T-helper 1 cell treated with Interleukin-12 subunit alpha and Interleukin-12 subunit beta and Interleukin-4 antibody, amounts not matched to agents 30 ng/mL and 1 ng/mL, for 36 hours (primary cell): ENCODE measurements at regions not wholly inside any gene's neighbourhood (a gene's known extent, or its start where the extent isn't known, plus 50 kb on each side); places are given as distances from the start of the nearest gene placed in this dataset.

Experiments
- intact Hi-C: fragments of 100-400 bp; cut with micrococcal nuclease; formaldehyde crosslinking; loops from one replicate; pipeline ENCODE4 v1.15.1; 2024

- intact Hi-C loops, result no loop called here
These were observed 90.0 kb upstream of the GULP1 start for GRCh38 chr2:188201639-188202038.

GRCh38 chr2:188202777-188203176 lies 88.9 kb upstream of the GULP1 start:
- intact Hi-C loops, result no loop called here

DNA sequence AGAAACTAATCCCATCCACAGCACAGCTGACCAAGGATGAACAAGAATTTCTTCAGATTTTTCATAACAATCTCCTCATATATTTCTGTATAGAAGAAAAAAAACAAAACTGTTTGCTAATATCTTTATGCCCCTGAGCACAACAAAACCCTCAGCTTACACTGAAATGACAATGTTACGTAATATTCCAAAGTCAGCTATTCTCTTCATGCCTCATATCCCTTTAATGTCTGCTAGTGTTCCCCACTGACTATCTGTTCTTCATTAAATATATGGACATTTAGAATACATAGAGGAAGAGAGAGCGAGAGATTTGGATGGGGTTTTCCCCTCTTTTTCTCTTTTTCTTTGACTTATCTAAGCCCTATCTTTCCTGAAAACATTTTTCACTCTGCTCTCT lies 87.9 kb upstream of the GULP1 start:
- intact Hi-C loops, result no loop called here

DNA sequence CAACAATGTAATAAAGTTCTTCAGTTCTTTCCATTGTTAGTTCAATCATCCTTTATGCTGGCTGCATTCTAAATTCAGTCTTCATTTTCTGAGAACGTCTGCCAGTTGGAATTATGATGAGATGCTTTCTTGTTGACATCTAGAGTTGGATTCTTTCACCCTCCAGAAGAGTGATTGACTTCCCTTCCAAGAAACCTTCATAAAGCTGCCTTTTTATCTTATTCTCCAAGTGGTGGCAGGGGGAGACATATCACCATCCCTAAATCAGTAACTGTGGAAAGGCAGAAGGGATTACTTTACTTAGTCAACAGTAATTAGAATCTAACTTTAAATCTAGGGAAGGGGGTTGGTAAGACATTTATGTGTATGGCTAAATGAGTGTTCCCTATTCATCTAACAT lies 86.8 kb upstream of the GULP1 start:
- intact Hi-C loops, result no loop called here

DNA sequence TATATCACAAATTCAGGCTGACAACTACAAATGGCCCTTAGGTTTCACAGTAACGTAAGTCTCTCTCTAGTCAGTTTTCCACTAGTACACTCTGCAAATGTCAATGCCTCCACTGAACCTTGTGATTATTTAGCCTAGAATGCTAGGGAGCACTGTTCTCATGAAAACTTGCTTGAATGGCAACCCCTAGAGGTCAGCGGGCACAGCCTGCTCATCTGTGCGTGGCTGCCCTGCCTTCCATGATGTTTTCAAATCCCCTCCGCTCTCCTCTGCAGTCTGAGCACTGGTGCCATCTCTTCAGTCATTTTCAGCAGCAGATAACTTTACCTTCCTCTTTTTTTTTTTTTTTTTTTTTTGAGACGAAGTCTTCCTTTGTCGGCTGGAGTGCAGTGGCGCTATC lies 84.1 kb upstream of the GULP1 start:
- intact Hi-C loops, result no loop called here

DNA sequence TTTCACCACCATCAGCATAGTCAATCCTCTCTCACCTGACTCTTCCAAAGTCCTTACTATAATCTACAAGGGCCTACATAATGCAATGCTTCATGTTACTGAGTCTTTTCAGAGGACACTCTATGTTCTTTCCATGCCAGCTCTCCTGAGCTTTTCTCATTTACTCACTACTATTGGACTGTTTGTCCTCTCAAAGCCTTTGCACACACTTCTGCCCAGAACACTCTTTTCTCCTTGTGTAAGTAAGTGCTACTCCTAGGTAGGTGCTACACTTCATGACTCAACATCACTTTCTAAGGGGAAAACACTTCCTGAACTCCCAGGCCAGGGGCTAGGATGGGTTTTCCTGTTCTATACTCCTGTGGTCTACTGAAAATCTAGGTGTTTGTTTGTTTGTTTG lies 82.5 kb upstream of the GULP1 start:
- intact Hi-C loops, result no loop called here

DNA sequence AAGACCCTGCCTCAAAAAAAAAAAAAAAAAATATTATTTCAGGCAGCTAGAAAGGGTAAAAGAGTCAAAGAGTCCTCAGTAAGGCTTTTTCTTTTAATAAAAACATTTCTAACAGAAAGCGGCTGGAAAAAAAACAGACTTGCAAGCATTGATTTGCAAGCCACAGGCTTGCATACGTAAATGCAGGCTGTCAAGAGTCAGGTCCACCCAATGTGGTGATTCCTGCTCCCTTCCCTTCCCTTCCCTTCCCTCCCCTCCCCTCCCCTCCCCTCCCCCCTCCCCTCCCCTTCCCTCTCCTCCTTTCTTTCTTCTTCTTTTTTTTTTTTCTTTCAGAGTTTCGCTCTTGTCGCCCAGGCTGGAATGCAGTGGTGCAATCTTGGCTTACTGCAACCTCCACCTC lies 74.4 kb upstream of the GULP1 start:
- intact Hi-C loops, result no loop called here

GRCh38 chr2:188219541-188219940 lies 72.1 kb upstream of the GULP1 start:
- intact Hi-C loops, result no loop called here

DNA sequence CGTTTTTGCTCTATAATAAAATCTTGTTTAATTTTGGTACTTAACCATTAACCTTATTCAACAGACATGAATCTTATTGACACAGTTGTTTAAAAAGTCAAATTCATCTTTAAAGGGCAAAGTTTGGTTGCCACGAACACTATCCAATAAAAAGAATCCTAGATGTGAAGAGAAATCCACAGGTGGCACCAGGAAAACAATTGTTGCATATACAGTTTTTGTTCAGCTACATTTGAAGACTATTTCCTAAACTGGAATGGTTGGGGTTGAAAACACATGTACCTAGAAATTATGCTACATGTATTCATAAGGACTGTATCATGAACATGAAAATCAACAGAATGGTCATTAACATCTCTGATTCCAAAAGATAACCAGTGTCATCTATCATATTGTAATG lies 71.1 kb upstream of the GULP1 start:
- intact Hi-C loops, result no loop called here

- intact Hi-C loops, result no loop called here
These were observed 64.0 kb upstream of the GULP1 start for GRCh38 chr2:188227713-188228112.

- intact Hi-C loops, result no loop called here
These were observed 56.3 kb upstream of the GULP1 start for GRCh38 chr2:188235364-188235763.

- intact Hi-C loops, result no loop called here
These were observed 53.3 kb upstream of the GULP1 start for GRCh38 chr2:188238386-188238785.
